ENCODE measurements at regions not wholly inside any gene's neighbourhood (a gene's known extent, or its start where the extent isn't known, plus 50 kb on each side); places are given as distances from the start of the nearest gene placed in this dataset.

- DNase-seq (ENCODE audit: extremely low spot score): no peak
- 28% methylated on average over 7 of the region's 7 CpGs for WGBS
- Histone ChIP-seq H3K4me1 (ENCODE audit: insufficient read depth) (no peaks in the 10 kb centered on the region), H3K27ac (ENCODE audit: low read depth) (no peak overlapping the region), H3K4me3 (ENCODE audit: low read depth, low read length) (no peak overlapping the region), H3K36me3 (ENCODE audit: insufficient read depth) (no peaks in the 10 kb centered on the region)
Measured at GRCh38 chr1:108045460-108045859, 80.5 kb upstream of the VAV3 start.

GRCh38 chr1:108044318-108044717 is 79.3 kb upstream of the VAV3 start:
- Histone ChIP-seq H3K4me3 (ENCODE audit: low read depth, low read length) (no peak overlapping the region), H3K36me3 (ENCODE audit: insufficient read depth) (no peaks in the 10 kb centered on the region), H3K27ac (ENCODE audit: low read depth) (no peak overlapping the region), H3K4me1 (ENCODE audit: insufficient read depth) (no peaks in the 10 kb centered on the region)
- 43% methylated on average over 2 of the region's 2 CpGs for WGBS
- DNase-seq (ENCODE audit: extremely low spot score): no peak

- H3K36me3 ChIP-seq (ENCODE audit: insufficient read depth): no peaks in the 10 kb centered on the region
- no peak overlapping the region for H3K4me3 ChIP-seq (ENCODE audit: low read depth, low read length)
- DNase-seq (ENCODE audit: extremely low spot score): no peak
- 89% methylated on average over 8 of the region's 8 CpGs for WGBS
- H3K4me1 ChIP-seq (ENCODE audit: insufficient read depth): no peaks in the 10 kb centered on the region
- H3K27ac ChIP-seq (ENCODE audit: low read depth): no peak overlapping the region
Measured at GRCh38 chr1:108043707-108044106, 78.7 kb upstream of the VAV3 start.

- Histone ChIP-seq H3K4me1 (ENCODE audit: insufficient read depth) (no peaks in the 10 kb centered on the region), H3K36me3 (ENCODE audit: insufficient read depth) (no peaks in the 10 kb centered on the region), H3K27ac (ENCODE audit: low read depth) (no peak overlapping the region), H3K4me3 (ENCODE audit: low read depth, low read length) (no peak overlapping the region)
- 99% methylated on average over 1 of the region's 1 CpG for WGBS
- DNase-seq (ENCODE audit: extremely low spot score): no peak
Measured at GRCh38 chr1:108042610-108043009, 77.6 kb upstream of the VAV3 start.

GRCh38 chr1:108041360-108042142 is 76.6 kb upstream of the VAV3 start:
- 14% methylated on average over 7 of the region's 7 CpGs for WGBS
- H3K27ac ChIP-seq (ENCODE audit: low read depth): no peak overlapping the region
- H3K4me1 ChIP-seq (ENCODE audit: insufficient read depth): no peaks in the 10 kb centered on the region
- no peaks in the 10 kb centered on the region for H3K36me3 ChIP-seq (ENCODE audit: insufficient read depth)
- H3K4me3 ChIP-seq (ENCODE audit: low read depth, low read length): no peak overlapping the region
- DNase-seq (ENCODE audit: extremely low spot score): peak; percentile 40

- 87% methylated on average over 8 of the region's 8 CpGs for WGBS
Measured at GRCh38 chr1:108038653-108039236, 73.8 kb upstream of the VAV3 start.

GRCh38 chr1:108036796-108037562 is 72.0 kb upstream of the VAV3 start:
- Histone ChIP-seq H3K36me3 (ENCODE audit: insufficient read depth) (no peaks in the 10 kb centered on the region), H3K4me3 (ENCODE audit: low read depth, low read length) (no peak overlapping the region), H3K4me1 (ENCODE audit: insufficient read depth) (no peaks in the 10 kb centered on the region), H3K27ac (ENCODE audit: low read depth) (no peak overlapping the region)
- no peak for DNase-seq (ENCODE audit: extremely low spot score)
- WGBS: 95% methylated on average over 3 of the region's 3 CpGs

More at GRCh38 chr1:108038653-108039236, 73.8 kb upstream of the VAV3 start:
- DNase-seq (ENCODE audit: extremely low spot score): no peak
- no peak overlapping the region for H3K4me3 ChIP-seq (ENCODE audit: low read depth, low read length)
- H3K4me1 ChIP-seq (ENCODE audit: insufficient read depth): no peaks in the 10 kb centered on the region
- H3K36me3 ChIP-seq (ENCODE audit: insufficient read depth): no peaks in the 10 kb centered on the region
- H3K27ac ChIP-seq (ENCODE audit: low read depth): no peak overlapping the region

GRCh38 chr1:108034396-108034795 is 69.4 kb upstream of the VAV3 start:
- no peaks in the 10 kb centered on the region for H3K36me3 ChIP-seq (ENCODE audit: insufficient read depth)
- H3K4me3 ChIP-seq (ENCODE audit: low read depth, low read length): no peak overlapping the region
- DNase-seq (ENCODE audit: extremely low spot score): no peak
- H3K4me1 ChIP-seq (ENCODE audit: insufficient read depth): no peaks in the 10 kb centered on the region
- 41% methylated on average over 1 of the region's 1 CpG for WGBS
- no peak overlapping the region for H3K27ac ChIP-seq (ENCODE audit: low read depth)

GRCh38 chr1:108033550-108033951 is 68.6 kb upstream of the VAV3 start:
- no peak overlapping the region for H3K27ac ChIP-seq (ENCODE audit: low read depth)
- DNase-seq (ENCODE audit: extremely low spot score): no peak
- 85% methylated on average over 2 of the region's 2 CpGs for WGBS

GRCh38 chr1:108028841-108029388 is 63.9 kb upstream of the VAV3 start:
- Histone ChIP-seq H3K4me3 (ENCODE audit: low read depth, low read length) (no peak overlapping the region), H3K27ac (ENCODE audit: low read depth) (no peak overlapping the region), H3K4me1 (ENCODE audit: insufficient read depth) (no peaks in the 10 kb centered on the region), H3K36me3 (ENCODE audit: insufficient read depth) (no peaks in the 10 kb centered on the region)
- 65% methylated on average over 1 of the region's 1 CpG for WGBS
- DNase-seq (ENCODE audit: extremely low spot score): no peak

More at GRCh38 chr1:108033550-108033951, 68.6 kb upstream of the VAV3 start:
- Histone ChIP-seq H3K4me3 (ENCODE audit: low read depth, low read length) (no peak overlapping the region), H3K36me3 (ENCODE audit: insufficient read depth) (no peaks in the 10 kb centered on the region), H3K4me1 (ENCODE audit: insufficient read depth) (no peaks in the 10 kb centered on the region)

GRCh38 chr1:108027389-108027788 is 62.4 kb upstream of the VAV3 start:
- WGBS: 52% methylated on average over 1 of the region's 1 CpG
- H3K4me3 ChIP-seq (ENCODE audit: low read depth, low read length): no peak overlapping the region
- no peaks in the 10 kb centered on the region for H3K4me1 ChIP-seq (ENCODE audit: insufficient read depth)
- no peaks in the 10 kb centered on the region for H3K36me3 ChIP-seq (ENCODE audit: insufficient read depth)
- no peak overlapping the region for H3K27ac ChIP-seq (ENCODE audit: low read depth)
- DNase-seq (ENCODE audit: extremely low spot score): no peak

GRCh38 chr1:108017698-108018097 is 52.7 kb upstream of the VAV3 start:
- 64% methylated on average over 1 of the region's 1 CpG for WGBS
- no peak for DNase-seq (ENCODE audit: extremely low spot score)
- H3K27ac ChIP-seq (ENCODE audit: low read depth): no peak overlapping the region
- H3K36me3 ChIP-seq (ENCODE audit: insufficient read depth): no peaks in the 10 kb centered on the region
- peaks cover 1% of the 10 kb centered on the region for H3K4me1 ChIP-seq (ENCODE audit: insufficient read depth)
- H3K4me3 ChIP-seq (ENCODE audit: low read depth, low read length): no peak overlapping the region

GRCh38 chr1:108016451-108016920 is 51.5 kb upstream of the VAV3 start:
- Histone ChIP-seq H3K4me3 (ENCODE audit: low read depth, low read length) (no peak overlapping the region), H3K4me1 (ENCODE audit: insufficient read depth) (peaks cover 1% of the 10 kb centered on the region), H3K27ac (ENCODE audit: low read depth) (no peak overlapping the region), H3K36me3 (ENCODE audit: insufficient read depth) (no peaks in the 10 kb centered on the region)
- no peak for DNase-seq (ENCODE audit: extremely low spot score)
- WGBS: 24% methylated on average over 4 of the region's 4 CpGs

Measured in urinary bladder (tissue), 3 donors.